OCI-LY3 (cell line): ENCODE measurements at regions not wholly inside any gene's neighbourhood (a gene's known extent, or its start where the extent isn't known, plus 50 kb on each side); places are given as distances from the start of the nearest gene placed in this dataset.

Experiments
- EZH2phosphoT487 ChIP-seq: fragments of 200-600 bp; shearing (Covaris generic); IDR thresholded peaks from 2 replicates; pipeline ENCODE4 v1.6.1; 2018; ENCODE audit warnings: antibody characterized with exemption, mixed run types, low read depth
- TF ChIP-seq, protein P1 (sequence below): fragments of 200-600, 300-600 bp; sonication (generic); IDR thresholded peaks from 2 replicates; pipeline ENCODE4 v1.5.1; 2014; ENCODE audit warnings: antibody characterized with exemption, low read length, low read depth

DNA sequence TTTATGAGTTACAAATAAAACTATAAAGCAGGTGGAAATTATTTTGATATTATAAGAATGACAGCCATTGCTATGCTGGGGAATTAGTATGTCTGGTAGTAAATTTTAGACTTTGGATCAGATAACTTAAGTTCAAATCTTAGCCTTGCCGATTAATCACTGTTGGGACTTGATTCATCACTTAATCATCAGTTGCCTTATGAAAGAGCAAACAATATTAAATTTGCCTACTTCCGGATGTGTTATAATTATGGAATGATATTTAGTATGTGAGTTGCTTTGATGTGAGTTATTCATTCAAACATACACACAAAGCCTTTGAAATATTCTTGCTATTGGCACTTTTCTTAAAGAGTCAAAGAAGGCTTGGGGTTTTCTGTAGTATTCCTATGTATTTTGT is 717.7 kb downstream of the BRINP1 start:
- TF ChIP-seq, protein P1, sequence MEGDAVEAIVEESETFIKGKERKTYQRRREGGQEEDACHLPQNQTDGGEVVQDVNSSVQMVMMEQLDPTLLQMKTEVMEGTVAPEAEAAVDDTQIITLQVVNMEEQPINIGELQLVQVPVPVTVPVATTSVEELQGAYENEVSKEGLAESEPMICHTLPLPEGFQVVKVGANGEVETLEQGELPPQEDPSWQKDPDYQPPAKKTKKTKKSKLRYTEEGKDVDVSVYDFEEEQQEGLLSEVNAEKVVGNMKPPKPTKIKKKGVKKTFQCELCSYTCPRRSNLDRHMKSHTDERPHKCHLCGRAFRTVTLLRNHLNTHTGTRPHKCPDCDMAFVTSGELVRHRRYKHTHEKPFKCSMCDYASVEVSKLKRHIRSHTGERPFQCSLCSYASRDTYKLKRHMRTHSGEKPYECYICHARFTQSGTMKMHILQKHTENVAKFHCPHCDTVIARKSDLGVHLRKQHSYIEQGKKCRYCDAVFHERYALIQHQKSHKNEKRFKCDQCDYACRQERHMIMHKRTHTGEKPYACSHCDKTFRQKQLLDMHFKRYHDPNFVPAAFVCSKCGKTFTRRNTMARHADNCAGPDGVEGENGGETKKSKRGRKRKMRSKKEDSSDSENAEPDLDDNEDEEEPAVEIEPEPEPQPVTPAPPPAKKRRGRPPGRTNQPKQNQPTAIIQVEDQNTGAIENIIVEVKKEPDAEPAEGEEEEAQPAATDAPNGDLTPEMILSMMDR = no peak
- TF ChIP-seq EZH2phosphoT487 = no peak
